ENCODE measurements at regions not wholly inside any gene's neighbourhood (a gene's known extent, or its start where the extent isn't known, plus 50 kb on each side); places are given as distances from the start of the nearest gene placed in this dataset.
"Not testable (repeated sequence)": the region's sequence is repeated elsewhere in the genome, so short reads cannot be mapped to it uniquely, and the experiment has no call there.

DNA sequence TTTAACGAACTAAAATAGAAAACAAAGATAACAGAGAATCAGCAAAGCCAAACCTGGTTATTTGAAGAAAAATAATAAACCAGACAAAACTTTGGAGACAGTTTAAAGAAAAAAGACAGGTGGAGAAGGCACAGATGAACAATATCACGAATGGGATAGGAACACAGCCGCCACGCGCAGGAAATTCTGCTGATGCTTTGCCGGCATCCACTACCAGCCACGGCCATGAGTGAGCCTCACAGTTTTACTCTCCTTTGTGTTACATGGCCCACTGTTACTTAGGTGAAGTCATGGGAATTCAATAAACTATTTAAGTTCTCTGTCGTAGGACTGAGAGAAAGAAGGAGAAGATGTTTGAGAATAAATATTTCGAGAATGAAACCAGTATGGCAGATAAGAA is 503.4 kb downstream of the TTLL7 start:
- Mint-ChIP-seq H3K27me3 (ENCODE audit: low read depth) (no peaks in the 10 kb centered on the region), H3K4me3 (no peak overlapping the region), H3K4me1 (no peaks in the 10 kb centered on the region), H3K27ac (no peak overlapping the region), H3K9me3 (no peaks in the 10 kb centered on the region), H3K36me3 (no peaks in the 10 kb centered on the region)
- TF ChIP-seq CTCF (IDR thresholded peaks at IDR 0.05; ENCODE audit: unreplicated experiment) = no peak
- DNase-seq (ENCODE audit: low spot score in 2 of 2, unreplicated experiment in 2 of 2) = no peak

DNA sequence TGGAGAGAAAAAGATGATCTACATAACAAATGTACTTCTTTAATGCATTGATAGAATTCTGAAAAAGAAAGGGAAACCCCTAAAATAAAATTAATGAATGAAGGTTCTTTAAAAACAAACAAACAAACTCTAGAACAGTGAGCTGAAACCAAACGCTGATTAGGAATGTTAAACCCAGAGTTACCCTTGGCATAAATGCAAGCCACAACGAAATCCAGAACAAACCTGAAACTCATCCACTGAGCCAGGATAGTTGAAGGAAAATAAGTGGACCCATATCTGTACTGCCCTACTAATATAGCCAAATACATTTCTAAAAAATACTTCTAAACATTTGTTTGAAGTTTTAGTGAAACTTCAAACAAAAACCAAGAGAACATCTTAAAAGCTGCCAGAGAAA is 505.3 kb downstream of the TTLL7 start:
- no peaks in the 10 kb centered on the region for H3K9me3 Mint-ChIP-seq
- no peaks in the 10 kb centered on the region for H3K4me1 Mint-ChIP-seq
- no peak for TF ChIP-seq CTCF (IDR thresholded peaks at IDR 0.05; ENCODE audit: unreplicated experiment)
- no peak overlapping the region for H3K4me3 Mint-ChIP-seq
- no peak for DNase-seq (ENCODE audit: low spot score in 2 of 2, unreplicated experiment in 2 of 2)
- H3K27ac Mint-ChIP-seq = no peak overlapping the region
- H3K27me3 Mint-ChIP-seq (ENCODE audit: low read depth) = no peaks in the 10 kb centered on the region
- no peaks in the 10 kb centered on the region for H3K36me3 Mint-ChIP-seq

GRCh38 chr1:83491930-83492329 is 507.0 kb downstream of the TTLL7 start:
- Mint-ChIP-seq H3K27ac (no peak overlapping the region), H3K9me3 (no peaks in the 10 kb centered on the region), H3K4me3 (no peak overlapping the region), H3K4me1 (no peaks in the 10 kb centered on the region), H3K27me3 (ENCODE audit: low read depth) (no peaks in the 10 kb centered on the region), H3K36me3 (no peaks in the 10 kb centered on the region)
- DNase-seq (ENCODE audit: low spot score in 2 of 2, unreplicated experiment in 2 of 2) = no peak
- no peak for TF ChIP-seq CTCF (IDR thresholded peaks at IDR 0.05; ENCODE audit: unreplicated experiment)

DNA sequence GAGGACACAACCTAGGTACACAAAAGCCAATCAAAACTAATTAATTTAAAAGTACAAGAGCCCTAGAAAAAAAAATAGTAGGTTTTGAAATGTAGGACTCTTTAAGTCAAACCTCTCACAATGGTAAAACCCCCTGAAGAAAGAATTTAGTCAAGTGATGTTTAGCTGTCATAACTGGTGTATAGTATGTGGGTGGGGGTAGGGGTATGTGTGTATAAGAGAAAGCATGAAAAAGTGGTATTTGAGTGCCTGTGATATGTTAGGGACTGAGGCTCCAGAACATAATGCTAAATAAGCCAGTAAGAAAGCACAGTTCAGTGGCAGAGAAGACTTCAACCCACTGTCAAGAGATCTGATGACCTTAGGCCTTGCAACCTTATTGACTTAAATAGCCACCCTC is 507.9 kb downstream of the TTLL7 start:
- Mint-ChIP-seq H3K4me3 (no peak overlapping the region), H3K4me1 (no peaks in the 10 kb centered on the region), H3K27ac (no peak overlapping the region), H3K27me3 (ENCODE audit: low read depth) (no peaks in the 10 kb centered on the region), H3K36me3 (no peaks in the 10 kb centered on the region), H3K9me3 (no peaks in the 10 kb centered on the region)
- no peak for TF ChIP-seq CTCF (IDR thresholded peaks at IDR 0.05; ENCODE audit: unreplicated experiment)
- DNase-seq (ENCODE audit: low spot score in 2 of 2, unreplicated experiment in 2 of 2) = no peak

DNA sequence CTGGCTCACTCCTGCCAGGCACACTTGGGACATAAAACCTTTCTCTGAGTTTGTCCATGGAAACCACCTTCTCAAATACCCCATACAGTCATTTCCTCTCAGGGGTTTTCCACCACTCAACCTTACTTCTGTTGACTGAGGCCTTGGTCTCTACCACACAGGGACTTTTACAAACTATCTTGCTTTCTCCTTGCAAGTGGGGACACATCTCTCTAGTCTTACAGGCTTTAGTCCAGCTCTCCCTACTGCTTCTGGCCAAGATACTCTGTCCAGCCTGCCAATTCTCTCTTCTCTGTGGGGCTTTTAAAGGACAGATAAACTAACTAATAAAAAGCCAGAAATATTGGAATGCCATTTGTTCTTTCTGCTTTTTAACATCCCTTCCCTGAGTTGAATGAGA is 510.8 kb downstream of the TTLL7 start:
- H3K27ac Mint-ChIP-seq; DNase-seq (ENCODE audit: low spot score in 2 of 2, unreplicated experiment in 2 of 2); H3K4me3 Mint-ChIP-seq; H3K9me3 Mint-ChIP-seq; H3K27me3 Mint-ChIP-seq (ENCODE audit: low read depth); H3K36me3 Mint-ChIP-seq; H3K4me1 Mint-ChIP-seq: not testable (repeated sequence)

DNA sequence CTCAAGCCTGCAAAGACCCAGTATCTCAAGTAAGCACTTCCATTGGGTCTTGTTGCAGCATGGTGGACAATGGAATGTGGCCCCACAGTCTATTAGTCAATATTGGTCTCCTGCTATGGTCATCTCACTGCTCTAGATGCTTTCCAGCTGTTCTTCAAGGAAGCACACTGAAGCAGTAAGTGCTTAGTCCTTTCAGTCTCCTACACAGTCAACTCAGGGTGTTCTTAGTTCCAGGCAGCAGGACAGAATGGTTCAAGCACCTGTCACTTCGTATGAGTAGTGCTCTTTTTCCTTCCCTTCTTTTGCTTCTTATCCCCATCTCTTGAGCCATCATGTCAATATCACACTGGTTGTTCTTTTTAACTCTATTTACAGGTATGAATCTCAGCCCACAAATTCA is 511.5 kb downstream of the TTLL7 start:
- not testable (repeated sequence) for H3K36me3 Mint-ChIP-seq; H3K4me3 Mint-ChIP-seq; H3K27me3 Mint-ChIP-seq (ENCODE audit: low read depth); H3K27ac Mint-ChIP-seq; H3K9me3 Mint-ChIP-seq; DNase-seq (ENCODE audit: low spot score in 2 of 2, unreplicated experiment in 2 of 2); H3K4me1 Mint-ChIP-seq

DNA sequence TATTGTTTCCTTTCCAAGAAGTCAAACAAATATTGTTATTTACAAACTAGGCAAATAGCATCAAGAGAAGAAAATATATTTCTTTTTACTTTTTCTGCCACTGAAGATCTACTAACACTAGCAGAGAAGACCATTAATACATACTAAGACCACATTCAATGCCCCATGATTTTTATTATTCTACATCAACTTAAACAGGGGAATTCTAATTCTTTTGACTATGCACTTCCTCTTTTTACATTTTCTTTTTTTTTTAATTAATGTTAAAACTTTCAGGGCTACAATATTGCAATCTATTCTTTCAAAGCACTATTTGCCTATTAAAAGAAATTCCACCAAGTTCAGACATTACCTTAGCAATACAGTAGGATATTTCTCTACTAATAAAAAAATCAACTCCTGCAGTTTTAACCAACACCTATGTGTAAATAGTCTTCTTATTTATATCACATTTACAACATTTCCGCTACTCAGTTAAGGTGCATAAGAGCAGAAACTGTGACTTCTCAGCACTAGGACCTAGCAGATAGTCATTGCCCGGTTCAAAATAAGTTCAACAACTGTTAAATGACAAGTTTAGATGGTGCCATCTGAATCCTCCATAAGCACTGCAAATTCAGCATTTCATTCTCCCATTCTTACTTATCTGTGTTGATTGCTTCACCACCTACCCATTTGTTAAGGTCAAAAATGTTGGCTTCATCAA is 513.5 kb downstream of the TTLL7 start:
- DNase-seq (ENCODE audit: low spot score in 2 of 2, unreplicated experiment in 2 of 2); H3K36me3 Mint-ChIP-seq; H3K27ac Mint-ChIP-seq; H3K27me3 Mint-ChIP-seq (ENCODE audit: low read depth); H3K9me3 Mint-ChIP-seq; H3K4me3 Mint-ChIP-seq; H3K4me1 Mint-ChIP-seq: not testable (repeated sequence)

GRCh38 chr1:83481284-83481683 is 517.6 kb downstream of the TTLL7 start:
- H3K27me3 Mint-ChIP-seq (ENCODE audit: low read depth); DNase-seq (ENCODE audit: low spot score in 2 of 2, unreplicated experiment in 2 of 2); H3K4me1 Mint-ChIP-seq; H3K9me3 Mint-ChIP-seq; H3K36me3 Mint-ChIP-seq; H3K27ac Mint-ChIP-seq; H3K4me3 Mint-ChIP-seq: not testable (repeated sequence)

- H3K27ac Mint-ChIP-seq, H3K4me1 Mint-ChIP-seq: not testable (repeated sequence)
Measured at GRCh38 chr1:83479591-83480239, 519.2 kb downstream of the TTLL7 start.

GRCh38 chr1:83478127-83478526 is 520.8 kb downstream of the TTLL7 start:
- DNase-seq (ENCODE audit: low spot score in 2 of 2, unreplicated experiment in 2 of 2); H3K4me3 Mint-ChIP-seq; H3K9me3 Mint-ChIP-seq; H3K4me1 Mint-ChIP-seq; H3K27ac Mint-ChIP-seq; H3K27me3 Mint-ChIP-seq (ENCODE audit: low read depth); H3K36me3 Mint-ChIP-seq: not testable (repeated sequence)

More at GRCh38 chr1:83479591-83480239, 519.2 kb downstream of the TTLL7 start:
- not testable (repeated sequence) for H3K27me3 Mint-ChIP-seq (ENCODE audit: low read depth); H3K9me3 Mint-ChIP-seq; DNase-seq (ENCODE audit: low spot score in 2 of 2, unreplicated experiment in 2 of 2); H3K4me3 Mint-ChIP-seq; H3K36me3 Mint-ChIP-seq
